Endothelial cell of hepatic sinusoid (primary cell): ENCODE measurements at regions not wholly inside any gene's neighbourhood (a gene's known extent, or its start where the extent isn't known, plus 50 kb on each side); places are given as distances from the start of the nearest gene placed in this dataset.

Experiments used
- in situ Hi-C: cut with HindIII; loops from 2 replicates; pipeline ENCODE4 v1.10.0; 2017; ENCODE audit warnings: low sequenced_read_pairs

GRCh38 chr2:156695595-156695994 lies 259.4 kb downstream of the GPD2 start:
- in situ Hi-C loops, result no loop called here

DNA sequence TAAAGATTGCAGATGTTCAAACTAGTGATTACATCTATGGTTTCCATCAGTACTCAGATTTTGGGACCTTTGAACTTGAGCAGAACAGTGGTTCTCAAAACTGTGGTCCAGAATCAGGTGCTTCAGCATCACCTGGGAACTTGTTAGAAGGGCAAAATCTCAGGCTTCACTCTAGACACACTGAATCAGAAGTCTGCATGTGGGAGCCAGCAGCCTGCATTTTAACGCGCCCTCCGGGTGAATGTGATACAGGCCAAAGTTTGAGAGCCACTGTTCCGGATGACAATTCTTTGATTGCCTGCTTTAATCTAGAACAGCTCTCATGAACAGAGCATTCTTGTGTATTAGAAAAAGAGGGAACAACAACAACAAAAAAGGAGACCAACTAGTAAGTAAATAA lies 261.7 kb downstream of the GPD2 start:
- in situ Hi-C loops, result no loop called here

DNA sequence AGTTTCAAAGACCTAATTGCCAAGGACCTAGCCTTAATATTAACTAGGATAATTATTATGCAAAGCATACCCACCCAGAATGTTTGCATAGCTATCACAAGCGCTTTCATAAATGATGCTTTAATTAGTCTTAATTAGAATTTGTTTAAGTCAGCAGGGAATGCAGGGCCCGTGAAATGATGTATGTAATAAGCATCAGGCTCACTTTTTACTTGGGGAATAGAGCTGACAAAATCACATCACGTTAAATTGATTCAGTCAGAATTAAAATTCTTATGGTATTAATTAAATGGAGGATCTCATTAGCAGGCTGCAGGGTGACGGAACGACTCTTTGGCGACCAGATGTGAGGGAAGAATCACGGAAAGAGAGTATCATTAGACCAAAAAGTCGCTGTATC lies 264.5 kb downstream of the GPD2 start:
- in situ Hi-C loops, result no loop called here

GRCh38 chr2:156702541-156702940 lies 266.4 kb downstream of the GPD2 start:
- in situ Hi-C loops, result no loop called here

DNA sequence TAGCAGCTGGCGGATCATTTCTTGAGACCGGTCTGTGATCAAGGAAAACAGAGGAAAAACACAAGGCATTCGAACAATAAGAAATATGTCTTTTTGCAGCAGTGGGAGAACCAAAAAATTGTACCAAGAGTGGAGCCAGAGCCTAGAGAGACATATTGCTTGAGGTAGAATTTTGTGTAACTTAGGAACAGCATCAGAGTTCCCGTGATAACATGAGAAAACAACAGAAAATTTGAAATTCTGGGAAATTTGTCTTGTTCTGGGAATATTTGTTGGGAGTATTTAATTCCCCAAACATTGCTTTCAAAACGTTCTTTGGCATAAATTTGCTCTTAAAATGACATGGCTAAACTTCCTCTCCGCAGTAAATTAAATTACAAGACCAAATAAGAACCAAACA lies 267.5 kb downstream of the GPD2 start:
- in situ Hi-C loops, result no loop called here

DNA sequence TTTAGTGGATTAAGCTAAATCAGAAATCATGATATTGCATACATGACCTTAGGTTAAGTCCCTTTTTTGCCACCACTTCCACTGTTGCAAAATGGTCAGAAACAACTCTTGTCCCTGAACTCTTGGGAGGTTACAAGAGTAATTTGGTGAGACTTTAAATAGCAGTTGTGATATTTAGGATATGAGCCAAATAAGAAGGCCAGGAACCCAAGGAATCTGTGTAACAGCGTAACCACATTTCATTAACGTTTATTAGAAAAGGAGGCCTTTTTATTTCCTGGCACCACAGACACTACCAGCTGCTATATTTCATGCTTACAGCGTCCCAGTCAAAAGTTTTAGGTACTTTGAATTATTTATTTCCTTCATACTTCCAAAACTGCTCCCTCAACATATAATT lies 268.0 kb downstream of the GPD2 start:
- in situ Hi-C loops, result no loop called here

GRCh38 chr2:156704617-156705016 lies 268.4 kb downstream of the GPD2 start:
- in situ Hi-C loops, result no loop called here

GRCh38 chr2:156706576-156706975 lies 270.4 kb downstream of the GPD2 start:
- in situ Hi-C loops, result no loop called here

GRCh38 chr2:156708051-156708450 lies 271.9 kb downstream of the GPD2 start:
- in situ Hi-C loops, result no loop called here

DNA sequence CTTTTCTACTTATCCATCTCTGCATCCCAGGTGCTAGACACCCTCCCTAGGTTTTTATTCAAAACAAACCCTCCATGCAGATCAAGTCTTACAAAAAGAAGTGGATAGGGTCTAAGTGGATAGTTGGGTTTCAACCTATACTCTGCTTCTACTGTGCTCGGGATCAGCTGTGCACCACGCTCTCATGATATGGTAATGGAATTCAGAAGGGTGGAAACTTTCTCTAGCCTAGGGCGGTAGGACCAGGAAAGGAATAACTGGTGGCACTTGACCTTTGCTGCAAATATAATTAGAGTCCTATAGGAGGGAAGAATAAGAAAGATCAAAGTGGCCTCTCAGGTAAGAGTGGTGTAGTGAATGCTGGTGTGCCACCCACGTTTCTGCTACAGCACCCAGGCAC lies 272.9 kb downstream of the GPD2 start:
- in situ Hi-C loops, result no loop called here

- in situ Hi-C loops, result no loop called here
Measured at GRCh38 chr2:156719036-156719435, 282.9 kb downstream of the GPD2 start.

GRCh38 chr2:156727867-156728266 lies 291.7 kb downstream of the GPD2 start:
- in situ Hi-C loops, result no loop called here

- in situ Hi-C loops, result no loop called here
Measured at GRCh38 chr2:156728328-156728727, 292.1 kb downstream of the GPD2 start.

GRCh38 chr2:156731506-156731905 lies 295.3 kb downstream of the GPD2 start:
- in situ Hi-C loops, result no loop called here

DNA sequence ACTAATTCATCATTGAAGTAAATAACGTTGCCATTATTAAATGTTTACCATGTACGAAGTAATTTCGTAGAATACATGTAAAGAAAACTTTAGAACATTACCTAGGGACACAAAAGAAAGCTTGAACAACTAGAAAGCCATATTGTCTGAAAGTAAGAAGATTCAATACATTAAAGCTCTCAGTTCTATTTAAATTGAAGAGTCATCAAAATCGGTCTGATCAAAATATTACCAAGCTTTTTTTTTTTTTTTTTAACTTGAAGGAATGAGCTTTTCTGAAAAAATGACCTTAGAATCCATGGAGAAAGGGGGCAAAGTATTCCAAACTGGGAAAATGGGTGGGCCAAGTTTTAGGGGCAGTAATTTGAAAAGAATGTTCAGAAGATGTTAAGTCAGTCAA lies 300.8 kb downstream of the GPD2 start:
- in situ Hi-C loops, result no loop called here

- in situ Hi-C loops, result no loop called here
Measured at GRCh38 chr2:156739301-156739700, 303.1 kb downstream of the GPD2 start.

- in situ Hi-C loops, result no loop called here
Measured at GRCh38 chr2:156745619-156746018, 309.4 kb downstream of the GPD2 start.

DNA sequence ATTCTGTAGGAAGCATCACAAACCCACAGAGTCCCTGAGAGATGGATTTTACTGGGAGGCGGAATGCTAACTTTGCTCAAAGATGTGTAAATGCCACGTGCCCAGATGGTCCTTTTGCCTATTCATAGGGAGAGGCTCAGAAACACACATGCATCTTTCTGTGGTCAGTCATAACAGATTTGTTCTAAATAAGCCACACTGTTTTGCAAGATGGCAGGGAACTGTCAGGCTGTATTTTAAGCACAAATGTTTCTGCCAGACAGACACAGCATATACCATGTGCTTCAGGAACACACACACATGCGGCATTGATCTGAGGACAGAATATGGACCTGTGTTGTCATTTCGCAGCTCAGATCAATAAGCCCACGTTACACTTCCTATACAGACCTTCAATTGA lies 312.0 kb downstream of the GPD2 start:
- in situ Hi-C loops, result no loop called here

GRCh38 chr2:156752042-156752441 lies 315.9 kb downstream of the GPD2 start:
- in situ Hi-C loops, result no loop called here

DNA sequence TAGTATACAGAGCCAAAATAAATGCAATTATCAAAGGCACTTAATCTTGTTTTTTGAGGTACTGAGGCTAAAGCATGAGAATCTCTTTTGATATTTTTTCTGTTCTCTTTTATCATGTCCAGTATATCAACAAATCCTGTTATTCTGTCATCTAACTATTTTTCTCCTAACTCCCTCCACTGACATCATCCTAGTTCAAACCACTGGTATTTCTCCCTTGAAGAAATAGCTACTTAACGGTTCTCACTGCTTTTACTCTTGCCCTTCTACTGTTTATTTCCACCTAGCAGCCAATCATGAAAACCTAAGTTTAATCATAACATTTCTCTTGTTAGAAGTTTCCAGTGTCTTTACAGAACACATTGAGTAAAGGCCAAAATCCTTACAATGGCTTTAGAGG lies 317.6 kb downstream of the GPD2 start:
- in situ Hi-C loops, result no loop called here

DNA sequence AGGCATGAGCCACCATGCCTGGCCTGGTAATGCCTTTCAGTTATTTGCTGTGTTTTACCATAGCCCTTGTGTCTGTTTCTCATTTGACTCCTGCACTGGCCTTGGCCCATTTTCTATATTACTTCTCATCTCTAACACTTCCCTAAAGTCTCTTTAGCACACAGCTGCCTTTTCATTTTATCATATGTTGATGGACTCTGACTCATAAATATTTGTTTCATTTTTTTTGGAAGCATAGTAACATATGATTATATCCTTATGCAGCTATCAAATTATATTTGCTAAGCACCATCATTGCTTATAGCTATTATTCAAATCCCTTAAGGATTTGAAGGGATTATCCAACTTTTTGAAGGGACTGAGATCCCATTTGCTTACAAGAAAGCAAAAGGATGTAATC lies 320.3 kb downstream of the GPD2 start:
- in situ Hi-C loops, result no loop called here

- in situ Hi-C loops, result no loop called here
Measured at GRCh38 chr2:156763174-156763573, 327.0 kb downstream of the GPD2 start.

- in situ Hi-C loops, result no loop called here
Measured at GRCh38 chr2:156765043-156765442, 328.9 kb downstream of the GPD2 start.

DNA sequence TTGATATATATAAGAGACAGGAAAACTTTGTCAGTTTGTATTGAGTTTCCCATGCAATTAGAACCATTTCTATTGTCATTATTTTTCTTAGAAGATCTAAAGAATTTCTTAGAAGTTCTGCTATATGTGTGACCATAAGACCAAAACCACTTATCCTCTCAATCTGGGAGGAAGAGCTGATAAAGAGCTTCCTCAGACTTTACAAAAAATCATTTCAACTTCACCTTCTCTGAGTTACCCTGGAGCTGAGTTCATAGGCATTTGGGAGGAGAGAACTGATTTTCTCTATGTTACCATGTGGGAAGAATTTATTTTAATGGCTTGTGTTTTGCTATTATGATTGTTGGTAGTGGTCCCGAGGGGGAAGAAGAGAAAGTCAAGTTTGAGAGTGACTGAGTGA lies 329.3 kb downstream of the GPD2 start:
- in situ Hi-C loops, result no loop called here
